Neuronal stem cell (in vitro differentiated cells): ENCODE measurements at regions not wholly inside any gene's neighbourhood (a gene's known extent, or its start where the extent isn't known, plus 50 kb on each side); places are given as distances from the start of the nearest gene placed in this dataset.
A peak's percentile ranks its signal among the peaks of the same experiment; 100 is the strongest.

Experiments
- DNase-seq: peaks from one replicate; pipeline ENCODE4 v3.0.0-alpha.2; 2013; ENCODE audit warnings: low spot score
- H2AFZ ChIP-seq: one replicate; pipeline ENCODE4 v1.6.1; 2013; ENCODE audit warnings: mild to moderate bottlenecking, low read length, inconsistent platforms
- H2AK5ac ChIP-seq: 2 replicates; pipeline ENCODE4 v1.6.1; 2013; ENCODE audit warnings: low read depth, mild to moderate bottlenecking, inconsistent platforms, low read length, moderate library complexity, mixed read lengths
- H2BK120ac ChIP-seq: 2 replicates; pipeline ENCODE4 v1.6.1; 2013; ENCODE audit warnings: low read depth, mild to moderate bottlenecking, inconsistent platforms, low read length, moderate library complexity, mixed read lengths
- H2BK12ac ChIP-seq: one replicate; pipeline ENCODE4 v1.6.1; 2013; ENCODE audit warnings: low read length, inconsistent platforms
- H2BK15ac ChIP-seq: 2 replicates; pipeline ENCODE4 v1.6.1; 2013; ENCODE audit warnings: mild to moderate bottlenecking, low read length, inconsistent platforms, mixed read lengths
- H2BK5ac ChIP-seq: one replicate; pipeline ENCODE4 v1.6.1; 2013; ENCODE audit warnings: inconsistent platforms, mild to moderate bottlenecking, low read length, moderate library complexity
- H3K14ac ChIP-seq: one replicate; pipeline ENCODE4 v1.6.1; 2013; ENCODE audit warnings: low read length, inconsistent platforms
- H3K18ac ChIP-seq: 2 replicates; pipeline ENCODE4 v1.6.1; 2013; ENCODE audit warnings: low read length, inconsistent platforms
- H3K23ac ChIP-seq: 2 replicates; pipeline ENCODE4 v1.6.1; 2013; ENCODE audit warnings: low read depth, mild to moderate bottlenecking, mixed read lengths, low read length, inconsistent platforms; ENCODE audit not compliant: poor library complexity
- H3K27ac ChIP-seq: replicated peaks from 3 replicates; pipeline ENCODE4 v1.5.1; 2013; ENCODE audit warnings: low read length, inconsistent platforms
- H3K27me3 ChIP-seq, 3 experiments: 2 replicates each; pipeline ENCODE4 v1.6.1; 2013; ENCODE audit warnings: low read length in 3 of 3, mild to moderate bottlenecking in 2 of 3, inconsistent platforms in 1 of 3, low read depth in 1 of 3, mixed read lengths in 1 of 3, moderate library complexity in 1 of 3; ENCODE audit not compliant: control insufficient read depth in 3 of 3, insufficient read depth in 3 of 3
- H3K36me3 ChIP-seq, 2 donors: replicated peaks in 1 of 2; 2 replicates each; pipeline ENCODE4 v1.6.1; 2013; ENCODE audit warnings: low read length in 2 of 2; ENCODE audit not compliant: control insufficient read depth in 2 of 2, insufficient read depth in 2 of 2
- H3K4ac ChIP-seq: 2 replicates; pipeline ENCODE4 v1.6.1; 2013; ENCODE audit warnings: inconsistent platforms, mild to moderate bottlenecking, low read length, moderate library complexity
- H3K4me1 ChIP-seq, 2 donors: 1 replicate in 1 of 2; 2 replicates in 1 of 2; pipeline ENCODE4 v1.6.1; 2013; ENCODE audit warnings: low read length in 2 of 2, low read depth in 1 of 2; ENCODE audit not compliant: control insufficient read depth in 2 of 2, insufficient read depth in 1 of 2
- H3K4me2 ChIP-seq: one replicate; pipeline ENCODE4 v1.6.1; 2013; ENCODE audit warnings: mild to moderate bottlenecking, low read length, inconsistent platforms; ENCODE audit not compliant: insufficient read depth, poor library complexity, severe bottlenecking
- H3K4me3 ChIP-seq, 2 donors: 2 replicates each; pipeline ENCODE4 v1.5.1; 2013; ENCODE audit warnings: low read length in 2 of 2, mild to moderate bottlenecking in 2 of 2, inconsistent platforms in 1 of 2, moderate library complexity in 1 of 2
- H3K79me1 ChIP-seq: one replicate; pipeline ENCODE4 v1.6.1; 2013; ENCODE audit warnings: low read depth, mild to moderate bottlenecking, inconsistent platforms, low read length, moderate library complexity
- H3K9ac ChIP-seq: one replicate; pipeline ENCODE4 v1.6.1; 2013; ENCODE audit warnings: mild to moderate bottlenecking, low read depth, low read length, inconsistent platforms; ENCODE audit not compliant: poor library complexity
- H3K9me3 ChIP-seq, 2 donors: replicated peaks in 1 of 2; 2 replicates each; pipeline versions ENCODE3 to v1.6.1; 2013; ENCODE audit warnings: low read length in 2 of 2, mild to moderate bottlenecking in 2 of 2, inconsistent platforms in 1 of 2, low read depth in 1 of 2, mixed read lengths in 1 of 2, moderate library complexity in 1 of 2; ENCODE audit not compliant: control insufficient read depth in 2 of 2, insufficient read depth in 1 of 2
- H4K8ac ChIP-seq: one replicate; pipeline ENCODE4 v1.6.1; 2013; ENCODE audit warnings: low read depth, mild to moderate bottlenecking, inconsistent platforms, low read length, moderate library complexity
- H4K91ac ChIP-seq: one replicate; pipeline ENCODE4 v1.6.1; 2013; ENCODE audit warnings: low read length, low read depth, mild to moderate bottlenecking, inconsistent platforms; ENCODE audit not compliant: poor library complexity
- WGBS, 2 donors: extraction: QIAGEN DNeasy Blood & Tissue Kit; methylation state at CpG; one replicate each; pipeline ENCODE4 v1.1.7; 2013; ENCODE audit warnings: missing lambda C conversion rate in 2 of 2, mixed read lengths in 1 of 2; ENCODE audit not compliant: insufficient read length in 2 of 2, insufficient replicate concordance in 1 of 2; ENCODE audit errors: extremely low coverage in 2 of 2; 5-methylcytosine and 5-hydroxymethylcytosine counted together

- Histone ChIP-seq H3K9me3 (peaks cover 0 to 12% of the 10 kb centered on the region in 2 donors), H3K18ac (no peak overlapping the region), H4K8ac (no peak overlapping the region), H3K36me3 (no peaks in the 10 kb centered on the region), H3K9ac (no peak overlapping the region), H2AK5ac (no peak overlapping the region), H2AFZ (peak overlapping the region; percentile 55), H2BK120ac (no peak overlapping the region), H2BK5ac (no peak overlapping the region), H3K27ac (no peak overlapping the region), H3K27me3 (no peaks in the 10 kb centered on the region), H4K91ac (no peak overlapping the region), H3K4ac (no peak overlapping the region), H3K4me3 (no peak overlapping the region), H2BK15ac (no peak overlapping the region), H3K14ac (no peak overlapping the region), H3K4me1 (peaks cover 9 to 15% of the 10 kb centered on the region in 2 donors), H3K23ac (no peak overlapping the region), H2BK12ac (no peak overlapping the region), H3K79me1 (no peaks in the 10 kb centered on the region), H3K4me2 (no peak overlapping the region)
- no CpG with 5 or more reads among the region's 4 CpGs for WGBS, 2 donors
- DNase-seq: no peak
These were observed 201.0 kb upstream of the NLRP1 start for GRCh38 chr17:5785338-5785737.

GRCh38 chr17:5785867-5786509, 201.7 kb upstream of the NLRP1 start:
- Histone ChIP-seq H2BK120ac (no peak overlapping the region), H3K14ac (no peak overlapping the region), H4K8ac (no peak overlapping the region), H3K4me1 (peaks cover 11 to 15% of the 10 kb centered on the region in 2 donors), H2BK5ac (no peak overlapping the region), H2AFZ (peak overlapping the region; percentile 55), H3K4me3 (no peak overlapping the region), H3K4ac (no peak overlapping the region), H3K79me1 (no peaks in the 10 kb centered on the region), H3K27me3 (no peaks in the 10 kb centered on the region), H2AK5ac (no peak overlapping the region), H2BK12ac (no peak overlapping the region), H3K23ac (no peak overlapping the region), H3K36me3 (no peaks in the 10 kb centered on the region), H3K27ac (no peak overlapping the region), H2BK15ac (no peak overlapping the region), H4K91ac (no peak overlapping the region), H3K9me3 (peaks cover 0 to 16% of the 10 kb centered on the region in 2 donors), H3K9ac (no peak overlapping the region), H3K4me2 (no peak overlapping the region), H3K18ac (no peak overlapping the region)
- DNase-seq: no peak
- no CpG with 5 or more reads among the region's 11 CpGs for WGBS, 2 donors

- no peak overlapping the region for H4K91ac ChIP-seq
These were observed 202.2 kb upstream of the NLRP1 start for GRCh38 chr17:5786510-5786875.

GRCh38 chr17:5788266-5788900, 204.1 kb upstream of the NLRP1 start:
- no peak for DNase-seq

More at GRCh38 chr17:5786510-5786875, 202.2 kb upstream of the NLRP1 start:
- no peak overlapping the region for H3K4ac ChIP-seq
- no peak overlapping the region for H2BK120ac ChIP-seq
- WGBS, 2 donors: no CpG with 5 or more reads among the region's 6 CpGs
- H2BK15ac ChIP-seq: no peak overlapping the region
- no peak overlapping the region for H2AK5ac ChIP-seq
- H3K14ac ChIP-seq: no peak overlapping the region
- no peaks in the 10 kb centered on the region for H3K79me1 ChIP-seq
- no peak overlapping the region for H3K4me2 ChIP-seq
- H2BK5ac ChIP-seq: no peak overlapping the region
- H4K8ac ChIP-seq: no peak overlapping the region
- H3K4me3 ChIP-seq: no peak overlapping the region
- H3K27ac ChIP-seq: no peak overlapping the region
- no peak overlapping the region for H3K9ac ChIP-seq
- H3K9me3 ChIP-seq: peaks cover 0 to 16% of the 10 kb centered on the region in 2 donors
- H3K4me1 ChIP-seq: peaks cover 11 to 15% of the 10 kb centered on the region in 2 donors
- no peak overlapping the region for H2BK12ac ChIP-seq
- no peak overlapping the region for H2AFZ ChIP-seq
- no peak overlapping the region for H3K23ac ChIP-seq
- H3K27me3 ChIP-seq: no peaks in the 10 kb centered on the region
- no peak for DNase-seq
- no peaks in the 10 kb centered on the region for H3K36me3 ChIP-seq
- H3K18ac ChIP-seq: no peak overlapping the region

More at GRCh38 chr17:5788266-5788900, 204.1 kb upstream of the NLRP1 start:
- Histone ChIP-seq H3K79me1 (no peaks in the 10 kb centered on the region), H3K4ac (no peak overlapping the region), H3K36me3 (no peaks in the 10 kb centered on the region), H3K4me2 (no peak overlapping the region), H2BK5ac (no peak overlapping the region), H3K27ac (no peak overlapping the region), H3K23ac (no peak overlapping the region), H2BK12ac (no peak overlapping the region), H3K14ac (no peak overlapping the region), H2BK120ac (no peak overlapping the region), H3K9me3 (peaks cover 3 to 28% of the 10 kb centered on the region in 2 donors), H3K27me3 (no peaks in the 10 kb centered on the region), H3K4me3 (no peak overlapping the region), H3K4me1 (peaks cover 11 to 15% of the 10 kb centered on the region in 2 donors), H3K18ac (no peak overlapping the region), H2BK15ac (no peak overlapping the region), H4K91ac (no peak overlapping the region), H3K9ac (no peak overlapping the region), H2AK5ac (peak overlapping the region; percentile 20), H4K8ac (no peak overlapping the region), H2AFZ (no peak overlapping the region)
- WGBS, 2 donors: no CpG with 5 or more reads among the region's 6 CpGs
